GM18868 (cell line): ENCODE measurements at regions not wholly inside any gene's neighbourhood (a gene's known extent, or its start where the extent isn't known, plus 50 kb on each side); places are given as distances from the start of the nearest gene placed in this dataset.

Source experiments
- ATAC-seq: cut with Tn5 transposase; IDR thresholded peaks from one replicate; pipeline ENCODE4 v1.9.1; 2021; ENCODE audit warnings: mild to moderate bottlenecking, moderate library complexity; ENCODE audit not compliant: unreplicated experiment

DNA sequence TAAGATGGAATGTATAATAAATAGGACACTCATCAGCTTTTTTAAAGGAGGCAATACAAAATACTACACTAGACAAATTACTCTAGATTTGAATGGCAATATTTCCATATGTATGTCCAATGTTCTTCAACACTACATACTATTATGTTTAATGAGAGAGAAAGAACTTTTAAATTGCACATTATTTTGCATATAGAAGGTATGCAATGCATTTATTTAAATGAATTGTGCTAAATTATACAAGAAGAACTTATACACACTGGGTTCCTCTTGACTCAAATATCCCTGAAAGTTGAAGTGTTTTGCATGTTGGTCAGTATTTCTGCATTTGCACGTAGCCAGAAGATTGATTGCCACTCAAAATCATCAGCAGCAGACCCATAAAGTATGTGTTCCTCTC is 839.6 kb downstream of the ADGRL2 start:
- ATAC-seq = no peak

DNA sequence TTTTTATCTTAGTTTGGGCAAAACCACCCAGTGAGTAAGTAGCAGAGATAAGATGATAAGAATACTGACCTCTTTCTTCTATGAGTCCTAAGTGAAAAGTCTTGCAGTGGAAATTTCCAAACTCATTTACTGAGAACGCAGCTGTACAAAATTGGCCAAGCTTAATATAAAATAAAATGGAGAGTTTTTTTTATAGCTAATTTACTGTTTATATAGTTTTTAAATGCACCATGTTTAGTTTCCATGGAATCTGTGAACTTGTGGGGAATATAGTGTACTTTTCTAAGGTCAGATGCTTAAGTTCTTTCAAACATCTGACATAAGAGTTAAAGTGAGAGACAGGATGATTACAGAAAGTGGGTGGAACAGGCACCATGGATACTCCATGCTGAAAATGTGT is 833.5 kb downstream of the ADGRL2 start:
- no peak for ATAC-seq

DNA sequence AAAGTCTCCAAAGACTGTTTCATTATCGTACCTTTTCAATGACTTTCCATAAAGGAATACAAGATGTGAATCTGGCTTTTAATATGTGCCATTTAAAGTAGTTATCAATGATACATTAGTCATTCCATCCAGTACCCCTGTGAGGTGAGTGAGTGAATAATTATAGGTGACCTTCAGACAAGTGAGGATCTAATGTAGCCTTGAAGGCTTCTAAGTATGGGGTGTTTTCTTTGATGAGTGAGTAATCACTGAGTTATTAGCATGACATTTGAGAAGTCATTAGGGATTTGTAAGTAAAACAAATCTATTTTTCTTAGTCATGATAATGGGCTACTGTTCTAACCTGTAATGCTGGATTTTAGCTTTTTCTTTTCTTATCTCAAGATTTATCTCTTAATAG is 831.4 kb downstream of the ADGRL2 start:
- ATAC-seq = no peak

DNA sequence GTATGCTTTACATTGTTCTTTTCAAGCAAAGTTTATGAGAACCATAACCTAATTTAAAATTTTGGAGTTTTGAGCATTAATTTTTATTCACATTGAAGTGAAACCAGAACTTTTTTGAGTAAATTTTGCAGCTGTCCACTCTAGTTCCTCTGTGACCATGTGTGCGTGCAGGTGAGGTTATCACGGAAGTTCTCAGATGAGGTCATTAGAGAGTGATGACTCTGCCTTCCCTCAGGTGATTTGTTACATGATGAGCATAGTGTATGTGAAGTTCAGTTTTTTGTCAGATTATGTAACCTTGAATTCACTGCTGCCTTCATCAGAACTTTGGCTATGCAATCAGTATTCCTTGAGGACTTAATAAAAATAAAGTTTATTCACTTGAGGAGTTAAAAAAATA is 828.2 kb downstream of the ADGRL2 start:
- no peak for ATAC-seq

DNA sequence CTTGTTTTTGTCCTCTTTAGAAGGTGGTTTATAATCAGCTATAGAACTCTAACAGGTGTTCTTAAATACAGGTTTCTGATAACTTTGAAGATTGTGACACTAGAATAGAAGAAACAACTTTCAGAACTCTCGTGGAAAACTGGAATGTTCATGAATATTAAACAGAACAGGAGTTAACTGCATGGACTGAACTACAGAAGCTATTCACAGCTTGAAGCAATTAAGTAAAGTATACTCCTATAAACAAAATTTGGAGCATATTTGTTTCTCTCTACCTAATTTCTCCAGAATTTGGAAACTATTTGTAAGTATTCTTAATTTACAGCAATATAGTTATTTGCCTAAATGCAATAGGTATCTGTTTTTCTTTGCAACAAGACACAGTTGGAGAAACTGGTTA is 824.8 kb downstream of the ADGRL2 start:
- no peak for ATAC-seq

DNA sequence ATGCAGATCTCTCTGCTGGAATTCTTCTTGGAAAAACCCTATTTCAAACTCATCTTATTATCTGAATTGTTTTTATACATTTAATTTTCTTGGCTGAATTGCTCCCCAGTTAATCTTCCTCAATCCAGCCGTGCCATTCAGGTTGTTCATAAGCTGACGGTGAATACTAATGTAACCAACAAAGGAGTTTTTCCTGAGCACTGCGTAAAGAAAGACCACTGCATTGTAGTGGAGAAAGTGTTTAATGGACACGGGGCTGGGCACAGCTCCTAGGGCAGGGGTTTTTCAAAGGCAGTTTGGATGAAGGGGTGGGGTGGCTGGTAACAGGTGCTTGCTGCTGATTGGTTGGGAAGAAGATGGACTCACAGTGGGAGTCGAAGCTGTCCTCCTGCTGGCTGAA is 820.3 kb downstream of the ADGRL2 start:
- ATAC-seq = no peak

DNA sequence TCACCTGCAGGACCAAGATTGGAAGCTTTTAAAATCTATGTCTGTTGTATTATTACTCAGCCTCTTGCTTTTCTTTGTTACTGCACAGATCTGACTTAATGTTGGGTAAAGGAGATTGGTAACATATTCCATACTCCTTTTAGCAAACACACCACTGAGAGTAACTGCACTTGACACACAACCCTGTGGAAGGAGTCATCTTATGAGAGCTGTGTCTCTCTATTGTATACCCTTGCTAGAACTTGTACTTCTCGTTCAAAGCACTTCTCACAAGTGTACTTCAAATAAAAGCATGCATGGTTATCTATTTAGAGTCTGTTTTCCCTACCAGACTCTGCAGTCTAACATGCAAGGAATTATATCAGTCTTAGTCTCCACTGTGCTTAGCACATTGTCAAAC is 813.4 kb downstream of the ADGRL2 start:
- no peak for ATAC-seq

DNA sequence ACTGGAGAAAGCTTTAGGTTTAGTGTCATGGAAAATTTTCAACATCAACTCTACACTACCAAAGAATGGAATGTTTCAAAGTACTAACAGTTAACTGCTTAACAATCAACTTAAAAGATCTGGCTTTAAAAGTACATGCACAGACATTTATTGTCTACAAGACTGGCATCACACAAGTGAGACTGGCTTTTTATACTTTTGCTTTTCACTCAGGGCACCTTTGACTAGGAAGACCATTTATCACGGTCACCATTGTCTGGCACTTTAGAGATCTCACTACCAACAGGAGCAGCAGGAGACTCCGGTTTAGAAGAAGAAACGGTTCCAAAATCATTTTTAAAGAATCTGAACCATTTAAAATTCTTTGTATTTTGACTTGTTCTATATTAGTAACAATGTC is 812.3 kb downstream of the ADGRL2 start:
- no peak for ATAC-seq

DNA sequence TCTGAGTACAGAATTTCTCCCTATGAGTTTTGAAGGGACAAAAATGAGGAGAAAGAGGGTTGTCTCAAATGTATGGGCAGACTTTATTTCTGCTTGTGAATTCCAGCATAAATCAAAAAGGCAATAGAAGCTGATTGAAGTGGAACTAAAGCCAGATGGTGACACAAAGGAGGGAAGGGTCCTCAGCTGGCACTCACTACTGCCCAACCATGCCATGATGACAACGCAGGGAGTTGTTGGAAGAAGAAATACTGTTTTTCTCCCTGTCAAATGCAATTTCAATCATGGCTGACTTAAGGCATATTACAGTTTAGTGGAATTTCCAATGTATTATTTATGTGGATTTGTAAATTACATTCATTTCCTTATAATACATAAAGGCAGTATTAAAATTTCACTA is 805.8 kb downstream of the ADGRL2 start:
- no peak for ATAC-seq

DNA sequence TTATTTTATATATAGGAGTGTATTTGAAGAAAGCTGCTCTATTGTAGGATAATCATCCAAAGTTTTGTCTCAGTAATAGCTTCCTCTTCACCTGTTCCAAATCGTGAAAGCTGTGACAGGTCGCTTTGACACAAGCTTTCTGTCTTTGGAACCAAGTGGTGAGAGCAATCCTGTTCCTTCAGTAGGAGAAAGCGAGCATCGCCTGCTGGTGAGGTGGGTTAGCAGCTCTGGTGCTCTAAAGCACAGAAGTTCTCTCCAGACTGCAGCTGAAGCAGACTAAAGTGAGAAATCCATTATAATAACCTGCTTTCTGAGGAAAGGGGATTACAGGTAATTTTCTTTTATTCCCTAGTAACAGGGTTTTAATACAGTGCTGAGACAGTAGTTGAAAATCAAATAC is 803.8 kb downstream of the ADGRL2 start:
- ATAC-seq = no peak

DNA sequence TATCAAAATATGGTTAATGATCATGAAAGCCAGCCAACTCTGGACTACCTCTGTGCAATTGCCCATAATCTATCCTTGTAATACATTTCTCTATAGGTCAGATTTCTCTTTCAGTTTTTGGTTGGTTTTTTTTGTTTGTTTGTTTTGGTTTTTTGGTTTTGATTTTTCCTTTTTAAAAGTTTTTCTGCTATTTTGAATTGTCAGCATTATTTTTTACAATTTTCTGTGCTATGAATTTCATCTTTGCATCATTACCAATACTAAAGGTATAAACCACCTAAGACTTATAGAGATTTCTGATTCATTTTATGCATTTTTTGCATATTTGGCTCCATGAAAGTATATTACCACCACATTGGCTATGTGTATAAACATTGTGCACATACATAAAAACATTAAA is 799.6 kb downstream of the ADGRL2 start:
- no peak for ATAC-seq

DNA sequence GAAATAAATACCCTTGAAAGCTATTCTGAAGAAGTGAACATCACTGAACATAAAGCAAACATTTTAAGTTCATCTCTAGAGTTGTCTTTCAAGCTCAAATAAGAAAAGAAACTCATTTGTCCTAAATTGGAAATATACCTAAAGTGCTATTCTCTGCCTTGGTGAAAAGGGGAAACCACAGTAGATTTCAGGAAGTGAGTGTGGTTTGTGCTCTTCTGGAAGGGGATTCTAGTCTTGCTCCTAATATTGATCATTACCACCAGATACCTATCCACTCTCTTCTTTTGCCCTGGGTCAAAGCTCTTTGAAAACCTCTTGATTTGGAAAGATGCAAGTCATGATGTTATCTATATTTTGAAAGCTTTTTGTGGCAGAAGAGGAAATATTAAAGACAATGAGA is 798.1 kb downstream of the ADGRL2 start:
- no peak for ATAC-seq

DNA sequence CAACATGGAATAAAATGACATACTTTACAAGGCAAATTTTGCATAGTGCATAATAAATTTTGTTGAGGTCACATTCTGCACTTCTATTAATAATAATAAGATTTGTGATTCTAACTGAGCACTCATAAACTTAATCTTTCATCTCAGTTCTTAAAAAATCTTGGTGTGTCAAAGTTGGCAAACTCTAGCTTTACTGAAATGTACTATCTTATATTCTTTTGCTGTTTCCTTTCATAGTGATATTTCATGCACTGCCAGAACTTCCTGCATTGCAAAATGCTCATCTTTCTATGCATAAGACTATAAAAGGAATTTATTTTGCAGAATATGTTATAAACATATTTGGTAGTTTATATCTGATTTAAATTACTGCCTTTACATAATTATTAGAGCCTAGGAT is 797.6 kb downstream of the ADGRL2 start:
- ATAC-seq = no peak

DNA sequence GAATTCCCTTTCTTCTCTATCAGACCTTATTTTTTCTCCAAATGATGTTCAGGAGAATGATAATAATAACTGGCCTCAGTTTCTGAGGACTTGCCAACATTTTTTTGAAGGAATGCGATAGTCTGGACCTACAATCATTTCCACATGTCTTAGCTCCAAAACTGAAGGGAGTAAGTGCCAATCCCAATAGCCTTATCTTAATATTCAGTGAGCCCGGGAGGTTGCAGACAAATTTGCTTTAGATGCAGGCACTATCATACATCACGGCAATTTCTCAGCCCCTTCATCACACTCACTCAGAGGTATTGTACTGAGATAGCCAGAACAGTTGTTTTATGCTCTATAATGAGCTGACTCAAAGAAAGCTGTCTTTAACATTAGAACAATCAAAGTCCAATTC is 796.9 kb downstream of the ADGRL2 start:
- ATAC-seq = no peak

DNA sequence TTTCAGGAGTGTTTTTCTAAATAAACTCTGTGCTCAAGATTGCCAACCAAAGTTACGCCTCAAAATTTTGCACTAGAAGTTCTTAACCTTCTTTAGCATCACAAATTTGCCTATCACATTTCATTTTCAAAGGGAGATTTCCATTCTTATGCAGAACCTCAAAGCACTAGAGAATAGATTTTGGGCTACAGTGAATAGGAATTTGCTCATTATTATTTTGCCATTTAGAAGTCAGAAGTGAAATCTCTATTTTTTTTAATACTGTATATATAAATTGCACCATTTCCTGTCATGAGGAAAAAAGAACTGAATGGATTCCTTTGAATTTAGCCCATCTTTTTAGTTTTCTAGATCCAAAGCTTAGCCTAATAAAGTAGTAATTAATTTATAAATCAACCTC is 796.4 kb downstream of the ADGRL2 start:
- ATAC-seq = no peak

DNA sequence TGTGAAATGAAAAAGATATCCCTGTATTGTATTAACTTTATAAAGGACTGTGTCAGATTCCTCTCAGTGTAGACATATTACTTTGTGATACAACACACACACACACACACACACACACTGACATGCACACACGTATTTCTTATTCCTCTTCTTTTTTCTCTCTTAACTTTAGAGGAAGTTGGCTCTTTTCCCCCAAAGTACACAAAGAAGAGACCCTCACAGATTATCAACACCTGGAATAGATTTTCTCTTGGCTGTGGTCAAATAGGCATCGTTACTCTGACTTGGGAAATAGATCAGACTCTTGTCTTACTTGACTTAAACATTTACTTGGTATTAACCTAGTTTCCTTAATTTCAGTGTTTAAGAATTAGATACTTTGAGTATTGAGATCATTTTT is 792.8 kb downstream of the ADGRL2 start:
- ATAC-seq = no peak

DNA sequence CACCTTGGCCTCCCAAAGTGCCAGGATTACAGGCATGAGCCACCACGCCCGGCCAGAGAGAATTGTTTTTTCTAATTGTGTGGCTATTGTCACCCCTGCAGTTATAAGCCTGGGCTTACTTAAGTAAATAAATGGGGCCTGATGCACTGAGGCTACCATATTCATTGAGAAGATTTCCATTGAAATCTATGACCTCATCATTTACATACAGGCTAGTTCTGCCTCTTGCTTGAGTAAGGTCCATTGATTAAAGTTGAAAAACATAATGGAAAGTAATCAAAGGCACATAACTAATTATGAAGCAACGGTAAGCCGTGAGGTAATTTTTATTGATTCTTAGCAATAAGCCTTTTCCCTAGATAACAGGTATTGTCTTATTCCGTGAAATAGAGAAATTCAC is 788.9 kb downstream of the ADGRL2 start:
- no peak for ATAC-seq

DNA sequence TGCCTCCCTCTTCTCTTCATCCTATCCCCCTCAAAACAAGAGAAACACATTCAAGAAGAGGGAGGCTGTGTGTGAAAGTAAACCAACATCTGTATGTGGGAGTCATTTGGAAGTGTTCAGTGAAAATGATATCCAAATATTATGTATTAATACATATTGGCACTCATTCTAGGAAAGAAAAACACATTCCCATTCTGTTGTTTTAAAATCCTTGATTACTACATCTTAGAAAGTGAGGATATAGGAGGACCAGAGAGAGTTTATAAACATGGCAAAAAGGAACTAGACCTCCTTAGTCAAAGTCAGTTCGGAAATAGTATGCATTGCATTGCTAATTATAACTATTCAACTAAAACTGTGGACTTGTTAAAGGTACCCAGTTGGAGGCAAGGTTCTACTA is 786.6 kb downstream of the ADGRL2 start:
- no peak for ATAC-seq

DNA sequence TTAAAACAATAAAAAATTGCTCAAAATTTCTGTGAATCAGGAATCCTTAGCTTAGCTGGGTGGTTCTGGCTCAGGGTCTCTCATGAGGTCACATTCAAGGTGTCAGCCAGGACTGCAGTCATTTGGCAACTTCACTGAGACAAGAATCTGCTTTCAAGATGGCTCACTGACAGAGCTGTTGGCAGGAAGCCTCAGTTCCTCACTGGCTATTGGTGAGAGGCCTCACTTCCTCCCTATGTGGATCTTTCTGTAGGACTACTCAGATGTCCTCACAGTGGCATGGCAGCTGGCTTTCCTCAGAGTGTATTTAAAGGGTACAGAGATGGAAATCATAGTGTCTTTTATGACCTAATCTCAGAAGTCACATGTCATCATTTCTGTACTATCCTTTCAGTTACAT is 785.7 kb downstream of the ADGRL2 start:
- ATAC-seq = no peak

DNA sequence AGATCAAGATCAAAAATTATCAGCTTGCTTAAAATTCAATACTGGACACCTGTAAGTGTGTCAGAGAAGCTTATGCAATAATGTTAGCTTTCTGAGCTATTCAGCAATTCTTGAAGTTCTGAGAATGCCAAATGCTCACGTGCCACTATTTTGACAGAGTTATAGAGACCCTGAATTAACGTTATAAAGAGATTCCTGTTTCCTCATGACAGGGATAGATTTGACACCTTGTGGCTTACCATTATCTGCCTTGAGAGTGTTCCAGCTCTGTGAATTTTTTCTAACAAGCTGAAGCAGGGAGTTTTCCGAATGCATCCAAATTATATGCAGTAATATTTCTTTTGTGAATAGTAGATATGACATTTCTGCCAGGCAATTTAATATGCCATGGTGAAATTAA is 781.6 kb downstream of the ADGRL2 start:
- ATAC-seq = no peak

DNA sequence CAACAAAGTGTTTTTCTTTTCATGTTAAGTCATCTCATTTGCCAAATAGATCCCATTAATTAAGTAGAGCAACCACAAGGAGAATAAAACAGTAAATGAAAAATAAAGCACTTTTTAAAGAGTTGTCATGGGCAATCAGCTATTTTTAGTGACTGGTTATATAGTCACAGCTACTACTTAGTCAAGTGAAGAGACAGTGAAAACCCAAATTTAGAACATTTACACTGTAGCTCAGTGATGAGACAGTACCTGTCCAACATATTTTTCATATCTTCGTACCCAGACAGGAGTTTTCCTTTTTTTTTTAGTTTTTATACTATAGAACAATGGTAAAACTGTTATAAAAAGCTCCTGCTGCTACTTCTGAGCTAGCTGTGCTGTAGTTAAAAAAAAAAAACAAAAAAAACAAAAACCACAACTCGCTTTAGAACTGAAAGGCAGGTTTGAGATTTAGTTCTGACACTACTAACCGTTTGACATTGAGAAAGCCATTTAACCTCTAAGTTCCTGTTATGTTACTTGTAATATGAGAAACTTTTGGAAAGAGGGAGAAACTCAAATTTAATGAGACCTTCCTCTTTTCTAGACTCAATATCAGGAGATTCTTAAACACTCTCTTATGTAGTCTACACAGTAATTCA is 777.5 kb downstream of the ADGRL2 start:
- no peak for ATAC-seq

DNA sequence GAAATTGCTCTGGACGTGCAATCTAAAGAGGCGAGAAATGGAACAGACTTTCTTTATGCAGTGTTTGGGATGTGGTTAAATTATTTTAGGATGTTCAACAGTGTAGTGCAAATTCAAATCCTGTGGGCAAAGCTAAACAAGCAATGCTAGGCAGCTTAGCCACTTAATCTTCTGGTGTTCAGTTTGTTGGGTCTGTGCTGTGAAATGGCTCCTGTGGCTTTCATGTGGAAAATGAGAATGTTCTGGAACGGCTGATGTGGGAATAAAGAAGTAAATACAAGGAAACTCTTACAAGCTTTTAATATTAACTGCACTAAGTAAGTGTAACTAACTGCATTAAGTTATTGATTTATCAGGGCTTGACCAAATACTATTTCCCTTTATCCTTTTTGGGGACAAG is 766.6 kb downstream of the ADGRL2 start:
- ATAC-seq = no peak

DNA sequence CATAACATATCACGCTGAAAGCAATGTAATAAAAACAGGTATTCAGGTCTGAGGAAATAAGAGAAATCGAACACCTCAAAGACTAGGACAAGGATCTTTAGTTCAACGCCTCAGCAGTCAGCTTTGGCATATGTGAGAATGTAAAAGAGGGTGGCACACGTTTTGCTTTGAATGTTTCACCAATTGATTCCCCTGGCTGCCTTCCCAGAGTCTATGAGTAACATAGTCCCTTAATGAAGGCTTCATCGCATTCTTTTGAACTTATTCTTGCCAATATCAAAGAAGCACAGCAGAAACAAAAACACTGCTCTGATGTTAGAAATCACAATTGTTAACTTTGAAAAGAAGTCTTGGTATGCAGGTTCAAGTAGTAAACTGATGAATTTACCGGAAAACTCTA is 764.8 kb downstream of the ADGRL2 start:
- no peak for ATAC-seq

DNA sequence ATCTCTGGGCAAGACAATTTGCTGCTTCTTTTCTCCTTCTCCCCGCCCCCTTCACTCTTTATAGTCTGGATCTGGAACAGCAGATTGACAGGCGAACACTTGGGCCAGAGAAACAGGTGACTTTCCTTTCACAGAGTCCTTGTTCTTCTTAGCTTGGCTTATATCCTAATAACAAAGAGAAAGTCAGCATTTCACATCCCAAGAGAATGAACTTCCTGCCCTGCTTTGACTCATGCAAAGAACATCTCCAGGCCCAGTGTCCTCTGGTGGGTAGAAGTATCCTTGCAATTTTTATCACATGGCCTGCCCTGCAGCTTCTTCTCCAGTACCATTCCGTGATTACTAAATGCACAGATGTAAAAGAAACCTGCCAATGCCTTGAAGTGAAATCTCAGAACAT is 764.4 kb downstream of the ADGRL2 start:
- ATAC-seq = no peak
